22Rv1 (cell line): ENCODE measurements at regions not wholly inside any gene's neighbourhood (a gene's known extent, or its start where the extent isn't known, plus 50 kb on each side); places are given as distances from the start of the nearest gene placed in this dataset.

Experiments
- CTCF ChIP-seq: fragments of 450-650 bp; IDR thresholded peaks from 2 replicates; pipeline ENCODE4 v1.5.1; 2017; ENCODE audit warnings: mild to moderate bottlenecking
- ZFX ChIP-seq: fragments of 450-650 bp; IDR thresholded peaks from 2 replicates; pipeline ENCODE4 v1.6.1; 2017; ENCODE audit warnings: antibody characterized with exemption, borderline replicate concordance

GRCh38 chr21:32209580-32209979 lies 69.3 kb downstream of the MIS18A start:
- TF ChIP-seq CTCF = no peak
- TF ChIP-seq ZFX = no peak
